ENCODE measurements at regions not wholly inside any gene's neighbourhood (a gene's known extent, or its start where the extent isn't known, plus 50 kb on each side); places are given as distances from the start of the nearest gene placed in this dataset.

GRCh38 chr3:153295901-153296300 is 133.9 kb downstream of the RAP2B start:
- in situ Hi-C loops (cut with HindIII; ENCODE audit: low sequenced_read_pairs), result no loop called here
- DNase-seq (ENCODE audit: low spot score), result no peak

GRCh38 chr3:153305189-153305588 is 143.2 kb downstream of the RAP2B start:
- no peak for DNase-seq (ENCODE audit: low spot score)
- in situ Hi-C loops (cut with HindIII; ENCODE audit: low sequenced_read_pairs), result no loop called here

GRCh38 chr3:153311541-153311940 is 149.5 kb downstream of the RAP2B start:
- DNase-seq (ENCODE audit: low spot score), result no peak
- in situ Hi-C loops (cut with HindIII; ENCODE audit: low sequenced_read_pairs), result no loop called here

- DNase-seq (ENCODE audit: low spot score), result no peak
- in situ Hi-C loops (cut with HindIII; ENCODE audit: low sequenced_read_pairs), result no loop called here
Observed at GRCh38 chr3:153313302-153313965, 151.4 kb downstream of the RAP2B start.

GRCh38 chr3:153314038-153314437 is 152.0 kb downstream of the RAP2B start:
- in situ Hi-C loops (cut with HindIII; ENCODE audit: low sequenced_read_pairs), result no loop called here
- DNase-seq (ENCODE audit: low spot score), result no peak

GRCh38 chr3:153315781-153316180 is 153.8 kb downstream of the RAP2B start:
- DNase-seq (ENCODE audit: low spot score), result no peak
- in situ Hi-C loops (cut with HindIII; ENCODE audit: low sequenced_read_pairs), result no loop called here

- no peak for DNase-seq (ENCODE audit: low spot score)
- in situ Hi-C loops (cut with HindIII; ENCODE audit: low sequenced_read_pairs), result no loop called here
Observed at GRCh38 chr3:153319705-153320554, 157.9 kb downstream of the RAP2B start.

- in situ Hi-C loops (cut with HindIII; ENCODE audit: low sequenced_read_pairs), result no loop called here
- no peak for DNase-seq (ENCODE audit: low spot score)
Observed at GRCh38 chr3:153320585-153321128, 158.6 kb downstream of the RAP2B start.

- in situ Hi-C loops (cut with HindIII; ENCODE audit: low sequenced_read_pairs), result no loop called here
- DNase-seq (ENCODE audit: low spot score), result no peak
Observed at GRCh38 chr3:153328690-153329089, 166.7 kb downstream of the RAP2B start.

- no peak for DNase-seq (ENCODE audit: low spot score)
- in situ Hi-C loops (cut with HindIII; ENCODE audit: low sequenced_read_pairs), result no loop called here
Observed at GRCh38 chr3:153330901-153331300, 168.9 kb downstream of the RAP2B start.

- in situ Hi-C loops (cut with HindIII; ENCODE audit: low sequenced_read_pairs), result no loop called here
- DNase-seq (ENCODE audit: low spot score), result no peak
Observed at GRCh38 chr3:153331676-153332075, 169.7 kb downstream of the RAP2B start.

- in situ Hi-C loops (cut with HindIII; ENCODE audit: low sequenced_read_pairs), result no loop called here
- no peak for DNase-seq (ENCODE audit: low spot score)
Observed at GRCh38 chr3:153334558-153334957, 172.5 kb downstream of the RAP2B start.

- no peak for DNase-seq (ENCODE audit: low spot score)
Observed at GRCh38 chr3:153337369-153337768, 175.3 kb downstream of the RAP2B start.

GRCh38 chr3:153338487-153338886 is 176.5 kb downstream of the RAP2B start:
- DNase-seq (ENCODE audit: low spot score), result no peak
- in situ Hi-C loops (cut with HindIII; ENCODE audit: low sequenced_read_pairs), result no loop called here

More at GRCh38 chr3:153337369-153337768, 175.3 kb downstream of the RAP2B start:
- in situ Hi-C loops (cut with HindIII; ENCODE audit: low sequenced_read_pairs), result no loop called here

GRCh38 chr3:153339065-153339464 is 177.0 kb downstream of the RAP2B start:
- in situ Hi-C loops (cut with HindIII; ENCODE audit: low sequenced_read_pairs), result no loop called here
- DNase-seq (ENCODE audit: low spot score), result no peak

- no peak for DNase-seq (ENCODE audit: low spot score)
- in situ Hi-C loops (cut with HindIII; ENCODE audit: low sequenced_read_pairs), result no loop called here
Observed at GRCh38 chr3:153343988-153344782, 182.2 kb downstream of the RAP2B start.

GRCh38 chr3:153348457-153349107 is 186.6 kb downstream of the RAP2B start:
- in situ Hi-C loops (cut with HindIII; ENCODE audit: low sequenced_read_pairs), result no loop called here
- no peak for DNase-seq (ENCODE audit: low spot score)

GRCh38 chr3:153349108-153349499 is 187.1 kb downstream of the RAP2B start:
- DNase-seq (ENCODE audit: low spot score), result no peak
- in situ Hi-C loops (cut with HindIII; ENCODE audit: low sequenced_read_pairs), result no loop called here

GRCh38 chr3:153350420-153350819 is 188.4 kb downstream of the RAP2B start:
- no peak for DNase-seq (ENCODE audit: low spot score)
- in situ Hi-C loops (cut with HindIII; ENCODE audit: low sequenced_read_pairs), result no loop called here

Data from G401 (cell line).